Vagina (tissue), 2 donors: ENCODE measurements at regions not wholly inside any gene's neighbourhood (a gene's known extent, or its start where the extent isn't known, plus 50 kb on each side); places are given as distances from the start of the nearest gene placed in this dataset.

Experiments
- CTCF ChIP-seq, 3 experiments: fragments of 450-650 bp in 2 of 3; fragments of 200-600 bp in 1 of 3; sonication (generic) in 1 of 3; IDR thresholded peaks; one replicate each; pipeline ENCODE4 v1.5.1; 2017 to 2019; ENCODE audit warnings: antibody characterized with exemption in 3 of 3, mild to moderate bottlenecking in 2 of 3, moderate library complexity in 2 of 3
- POLR2A ChIP-seq, 2 donors: fragments of 450-650 bp; IDR thresholded peaks; one replicate each; pipeline ENCODE4 v1.6.1; 2017; ENCODE audit warnings: antibody characterized with exemption in 2 of 2, mild to moderate bottlenecking in 2 of 2, moderate library complexity in 2 of 2
- POLR2AphosphoS5 ChIP-seq, 2 donors: sonication (generic); formaldehyde crosslinking; IDR thresholded peaks; one replicate each; pipeline ENCODE4 v1.9.0; 2017; ENCODE audit warnings: antibody characterized with exemption in 2 of 2, mild to moderate bottlenecking in 2 of 2, low read depth in 1 of 2; ENCODE audit not compliant: insufficient read depth in 1 of 2

GRCh38 chr4:65861993-65862392 is 191.7 kb upstream of the EPHA5 start:
- TF ChIP-seq POLR2AphosphoS5 (IDR thresholded peaks at IDR 0.05; ENCODE audit: insufficient read depth in 1 of 2, low read depth in 1 of 2) = no peak
- TF ChIP-seq CTCF (IDR thresholded peaks at IDR 0.05) = no peak
- TF ChIP-seq POLR2A (IDR thresholded peaks at IDR 0.05) = no peak
